ENCODE measurements at regions not wholly inside any gene's neighbourhood (a gene's known extent, or its start where the extent isn't known, plus 50 kb on each side); places are given as distances from the start of the nearest gene placed in this dataset.

DNA sequence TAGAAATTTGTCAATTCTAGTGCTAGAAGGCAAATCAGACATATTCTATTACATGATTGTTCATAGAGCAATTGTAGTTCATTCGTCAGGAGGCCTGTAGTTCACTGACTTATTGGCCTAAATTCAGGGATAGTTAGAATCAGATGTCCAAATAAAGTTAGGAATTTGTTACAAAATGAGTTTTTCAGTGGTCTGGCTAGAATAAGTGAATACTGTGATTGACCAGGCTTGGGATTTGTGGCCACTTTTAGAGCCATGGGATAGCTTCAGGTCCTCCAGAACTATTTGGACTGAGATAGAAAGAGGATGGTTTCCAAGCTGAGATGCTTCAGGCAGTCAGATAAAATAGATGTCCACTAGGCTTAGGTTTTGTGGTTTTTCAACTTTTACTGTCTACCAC lies 199.1 kb upstream of the MPDZ start:
- TF ChIP-seq CTCF (IDR thresholded peaks at IDR 0.05), result no peak
- DNase-seq (ENCODE audit: low spot score), result no peak
- H3K4me3 ChIP-seq, result no peak overlapping the region
- H3K27ac ChIP-seq, result no peak overlapping the region

DNA sequence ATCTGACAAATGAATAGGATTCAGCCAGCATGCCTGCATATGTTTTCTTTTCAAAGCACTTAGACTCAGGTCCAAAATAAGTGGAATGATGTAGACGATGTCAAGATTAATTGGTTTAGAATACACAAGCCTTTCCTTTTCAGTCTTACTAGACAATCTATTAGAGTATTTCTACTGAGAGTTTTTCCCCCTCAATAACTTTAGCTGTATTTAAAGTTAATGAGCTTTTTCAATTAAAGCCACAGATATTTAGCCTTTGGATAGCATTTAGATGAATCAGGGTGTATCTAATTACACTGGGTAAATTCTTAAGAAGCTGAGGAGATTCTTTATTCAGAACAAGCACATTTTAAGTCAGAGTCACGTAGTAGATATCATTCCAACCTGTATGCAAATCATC lies 198.7 kb upstream of the MPDZ start:
- Histone ChIP-seq H3K27ac (no peak overlapping the region), H3K4me3 (no peak overlapping the region)
- no peak for TF ChIP-seq CTCF (IDR thresholded peaks at IDR 0.05)
- no peak for DNase-seq (ENCODE audit: low spot score)

GRCh38 chr9:13470836-13471235 lies 191.3 kb upstream of the MPDZ start:
- no peak overlapping the region for H3K27ac ChIP-seq
- TF ChIP-seq CTCF (IDR thresholded peaks at IDR 0.05), result no peak
- no peak for DNase-seq (ENCODE audit: low spot score)
- H3K4me3 ChIP-seq, result no peak overlapping the region

- Histone ChIP-seq H3K27ac (no peak overlapping the region), H3K4me3 (no peak overlapping the region)
- no peak for DNase-seq (ENCODE audit: low spot score)
- TF ChIP-seq CTCF (IDR thresholded peaks at IDR 0.05), result no peak
Measured at GRCh38 chr9:13467157-13467556, 187.7 kb upstream of the MPDZ start.

DNA sequence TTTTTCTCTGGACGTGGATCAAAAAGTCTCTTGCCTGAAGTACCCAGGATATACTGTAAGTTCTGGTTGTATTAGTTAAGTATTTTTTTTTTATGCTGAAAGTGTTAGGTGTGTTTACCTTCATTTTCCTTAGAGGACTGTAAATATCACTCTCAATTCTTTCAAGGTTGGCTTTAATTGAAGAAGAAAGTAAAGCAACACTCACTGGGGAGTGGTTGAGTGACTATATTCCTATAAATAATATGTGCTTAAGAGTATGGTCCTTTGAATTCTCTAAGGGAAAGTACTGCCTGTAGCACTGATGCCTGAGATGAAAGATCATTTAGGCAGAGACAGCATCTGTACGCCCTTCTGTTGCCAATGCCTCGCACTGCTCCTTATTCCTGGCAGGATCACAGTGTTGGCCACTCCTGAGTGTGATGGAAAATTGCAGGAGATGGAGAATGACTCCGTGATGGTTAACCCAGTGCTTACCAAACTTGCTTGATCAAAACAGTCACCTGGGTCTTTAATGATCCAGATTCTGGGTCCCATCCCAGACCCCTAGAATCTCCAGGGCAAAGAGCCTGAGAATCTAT lies 182.0 kb upstream of the MPDZ start:
- Histone ChIP-seq H3K4me3 (no peak overlapping the region), H3K27ac (no peak overlapping the region)
- no peak for TF ChIP-seq CTCF (IDR thresholded peaks at IDR 0.05)
- DNase-seq (ENCODE audit: low spot score), result no peak

DNA sequence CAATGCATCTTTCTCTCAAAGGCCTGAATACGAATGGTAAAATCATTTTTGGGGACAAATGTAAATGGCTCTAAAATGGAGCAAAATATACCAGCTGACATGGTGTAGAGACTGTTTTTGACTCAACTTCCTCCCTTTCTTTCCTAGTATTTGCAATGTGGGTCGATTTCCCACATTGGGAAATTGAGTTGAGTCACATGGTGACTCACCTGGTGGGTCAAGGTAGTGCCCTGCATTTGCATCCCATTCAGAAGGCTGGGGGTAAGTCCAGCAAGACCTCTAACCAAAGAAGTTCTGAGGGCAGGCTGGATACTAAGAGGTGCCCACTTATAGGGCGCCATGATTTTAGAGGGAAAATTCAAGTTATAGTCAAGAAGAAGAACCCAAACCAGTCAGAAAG lies 179.6 kb upstream of the MPDZ start:
- no peak overlapping the region for H3K27ac ChIP-seq
- TF ChIP-seq CTCF (IDR thresholded peaks at IDR 0.05), result no peak
- DNase-seq (ENCODE audit: low spot score), result no peak
- no peak overlapping the region for H3K4me3 ChIP-seq

DNA sequence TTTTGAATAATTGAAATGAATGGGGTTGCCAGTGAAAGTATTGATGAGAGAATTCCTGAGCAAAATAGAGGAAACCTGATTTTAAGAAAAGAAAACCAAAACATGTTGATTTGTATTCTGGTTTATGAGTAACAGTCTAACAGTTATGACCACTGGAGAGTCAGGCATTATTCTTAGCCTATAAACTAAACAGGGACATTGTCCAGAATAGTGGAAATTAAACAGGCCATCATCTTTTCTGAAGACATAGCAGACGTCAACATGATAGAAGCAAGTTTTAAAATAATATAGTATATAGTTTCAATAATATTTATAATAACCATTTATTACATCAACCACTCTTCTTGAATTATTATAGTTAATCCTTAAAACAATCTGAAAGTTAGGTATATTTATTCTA lies 178.3 kb upstream of the MPDZ start:
- DNase-seq (ENCODE audit: low spot score), result no peak
- H3K27ac ChIP-seq, result no peak overlapping the region
- no peak for TF ChIP-seq CTCF (IDR thresholded peaks at IDR 0.05)
- H3K4me3 ChIP-seq, result no peak overlapping the region
